ENCODE measurements at regions not wholly inside any gene's neighbourhood (a gene's known extent, or its start where the extent isn't known, plus 50 kb on each side); places are given as distances from the start of the nearest gene placed in this dataset.

DNA sequence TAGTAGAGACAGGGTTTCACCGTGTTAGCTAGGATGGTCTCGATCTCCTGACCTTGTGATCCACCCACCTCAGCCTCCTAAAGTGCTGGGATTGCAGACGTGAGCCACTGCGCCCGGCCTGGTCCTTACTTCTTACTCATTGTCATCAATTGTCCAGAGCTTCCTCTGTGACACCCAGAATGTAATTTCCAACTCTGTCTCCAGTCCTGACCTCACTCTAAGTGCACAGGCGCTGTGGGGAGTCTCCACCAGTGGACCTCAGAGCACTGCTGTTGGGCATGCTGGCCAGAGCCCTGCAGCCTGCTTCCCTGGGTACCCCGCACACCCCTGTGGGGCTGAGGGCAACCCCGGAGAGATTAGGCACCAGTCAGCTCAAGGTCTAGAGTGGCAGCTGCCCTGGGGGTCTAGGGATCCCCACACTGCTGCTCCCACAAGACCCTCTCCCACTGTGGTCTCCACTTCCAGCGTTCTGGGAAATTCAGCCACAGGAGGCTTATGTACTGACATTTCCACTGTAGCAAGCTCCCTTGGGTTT is 1140.3 kb downstream of the TBC1D22A start:
- no peak overlapping the region for H3K9ac ChIP-seq (ENCODE audit: low read depth, low read length)
- dilution Hi-C loops (cut with HindIII; ENCODE audit: low sequenced_read_pairs, unreplicated experiment) (no loop called here), in situ Hi-C loops (cut with MboI; ENCODE audit: low sequenced_read_pairs) (no loop called here), intact Hi-C loops (cut with micrococcal nuclease) (no loop called here)
- H2BK5ac ChIP-seq (ENCODE audit: low read depth, low read length, poor library complexity, severe bottlenecking): no peak overlapping the region
- ChIA-PET CTCF (no interaction called here), POLR2A (ENCODE audit: unreplicated experiment) (no interaction called here)
- no peak overlapping the region for H3K56ac ChIP-seq (ENCODE audit: extremely low read depth, insufficient read depth, low read length)
- H3K27ac ChIP-seq (ENCODE audit: insufficient read depth, low read length): no peak overlapping the region
- H3K4me3 ChIP-seq (ENCODE audit: insufficient read depth, low read depth, low read length): no peak overlapping the region
- no peak overlapping the region for H2BK20ac ChIP-seq (ENCODE audit: low read depth, low read length)
- H2AK9ac ChIP-seq (replicated peaks; ENCODE audit: low read depth, low read length, poor library complexity): no peak overlapping the region
- no peak overlapping the region for H3K14ac ChIP-seq (replicated peaks; ENCODE audit: low read depth, low read length)
- H4K20me1 ChIP-seq (ENCODE audit: insufficient read depth, low read length): no peaks in the 10 kb centered on the region
- H2AFZ ChIP-seq (replicated peaks; ENCODE audit: low read length, poor library complexity): no peak overlapping the region
- peaks cover 21% of the 10 kb centered on the region for H3K9me3 ChIP-seq (ENCODE audit: control insufficient read depth, insufficient read depth, low read length)
- no peak overlapping the region for H3K4ac ChIP-seq (ENCODE audit: low read depth, low read length)
- no peak overlapping the region for H3K18ac ChIP-seq (ENCODE audit: low read depth, low read length)
- no peak overlapping the region for H3K23ac ChIP-seq (ENCODE audit: low read depth, low read length)
- H2BK120ac ChIP-seq (ENCODE audit: low read depth, low read length): no peak overlapping the region
- no peaks in the 10 kb centered on the region for H3K4me1 ChIP-seq (ENCODE audit: control insufficient read depth, insufficient read depth, low read length)
- H3K4me2 ChIP-seq (ENCODE audit: low read depth, low read length): no peak overlapping the region
- no peaks in the 10 kb centered on the region for H3K79me1 ChIP-seq (ENCODE audit: low read depth in 1 of 2, low read length in 2 of 2)
- H4K5ac ChIP-seq (ENCODE audit: low read depth, low read length): no peak overlapping the region
- no peak overlapping the region for H4K8ac ChIP-seq (ENCODE audit: low read depth in 2 of 2, low read length in 2 of 2)
- no peak overlapping the region for H2BK15ac ChIP-seq (ENCODE audit: low read depth, low read length)
- H2AK5ac ChIP-seq (ENCODE audit: low read depth, low read length): no peak overlapping the region
- no TSS peak for BruUV-seq (replicated peaks)
- 48% methylated on average over 5 of the region's 9 CpGs; no CpG with 5 or more reads in 1 of the 2 experiments for WGBS, 2 experiments (ENCODE audit: extremely low coverage in 2 of 2, insufficient read length in 1 of 2)
- H4K91ac ChIP-seq (ENCODE audit: insufficient read depth, low read depth, low read length): no peak overlapping the region
- no peaks in the 10 kb centered on the region for H3K9me1 ChIP-seq (ENCODE audit: insufficient read depth, low read length)
- no peaks in the 10 kb centered on the region for H3K36me3 ChIP-seq (ENCODE audit: control insufficient read depth, insufficient read depth, low read length)
- TF ChIP-seq CHD1 (IDR thresholded peaks at IDR 0.05; ENCODE audit: low read depth, low read length) (no peak), CEBPB (IDR thresholded peaks at IDR 0.05; ENCODE audit: low read depth, low read length) (no peak), POLR2A (IDR thresholded peaks at IDR 0.05; ENCODE audit: low read depth, low read length) (no peak), MAFK (IDR thresholded peaks at IDR 0.05; ENCODE audit: low read depth, low read length) (no peak), RAD21 (IDR thresholded peaks at IDR 0.05; ENCODE audit: low read length) (no peak), BHLHE40 (IDR thresholded peaks at IDR 0.05; ENCODE audit: low read depth, low read length) (no peak), MAZ (IDR thresholded peaks at IDR 0.05; ENCODE audit: borderline replicate concordance, low read depth, low read length) (no peak), RFX5 (IDR thresholded peaks at IDR 0.05; ENCODE audit: low read depth, low read length) (no peak), NFE2L2 (IDR thresholded peaks at IDR 0.05; ENCODE audit: low read depth, low read length) (no peak), MXI1 (IDR thresholded peaks at IDR 0.05; ENCODE audit: borderline replicate concordance, low read depth, low read length) (no peak), SMC3 (IDR thresholded peaks at IDR 0.05; ENCODE audit: low read depth, low read length) (no peak), FOS (IDR thresholded peaks at IDR 0.05; ENCODE audit: low read depth, low read length) (no peak), RCOR1 (IDR thresholded peaks at IDR 0.05; ENCODE audit: insufficient replicate concordance, low read length) (no peak)
- TF ChIP-seq, protein P1, sequence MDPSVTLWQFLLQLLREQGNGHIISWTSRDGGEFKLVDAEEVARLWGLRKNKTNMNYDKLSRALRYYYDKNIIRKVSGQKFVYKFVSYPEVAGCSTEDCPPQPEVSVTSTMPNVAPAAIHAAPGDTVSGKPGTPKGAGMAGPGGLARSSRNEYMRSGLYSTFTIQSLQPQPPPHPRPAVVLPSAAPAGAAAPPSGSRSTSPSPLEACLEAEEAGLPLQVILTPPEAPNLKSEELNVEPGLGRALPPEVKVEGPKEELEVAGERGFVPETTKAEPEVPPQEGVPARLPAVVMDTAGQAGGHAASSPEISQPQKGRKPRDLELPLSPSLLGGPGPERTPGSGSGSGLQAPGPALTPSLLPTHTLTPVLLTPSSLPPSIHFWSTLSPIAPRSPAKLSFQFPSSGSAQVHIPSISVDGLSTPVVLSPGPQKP (IDR thresholded peaks at IDR 0.05; ENCODE audit: borderline replicate concordance, low read depth, low read length): no peak
- TF ChIP-seq, protein P2, sequence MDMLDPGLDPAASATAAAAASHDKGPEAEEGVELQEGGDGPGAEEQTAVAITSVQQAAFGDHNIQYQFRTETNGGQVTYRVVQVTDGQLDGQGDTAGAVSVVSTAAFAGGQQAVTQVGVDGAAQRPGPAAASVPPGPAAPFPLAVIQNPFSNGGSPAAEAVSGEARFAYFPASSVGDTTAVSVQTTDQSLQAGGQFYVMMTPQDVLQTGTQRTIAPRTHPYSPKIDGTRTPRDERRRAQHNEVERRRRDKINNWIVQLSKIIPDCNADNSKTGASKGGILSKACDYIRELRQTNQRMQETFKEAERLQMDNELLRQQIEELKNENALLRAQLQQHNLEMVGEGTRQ (IDR thresholded peaks at IDR 0.05; ENCODE audit: low read depth, low read length): no peak
- ATAC-seq (ENCODE audit: low read depth): no peak
- H3K27me3 ChIP-seq (ENCODE audit: control insufficient read depth, insufficient read depth, low read length): no peaks in the 10 kb centered on the region
- DNase-seq: no peak

Data from IMR-90 (cell line).